ENCODE measurements at regions not wholly inside any gene's neighbourhood (a gene's known extent, or its start where the extent isn't known, plus 50 kb on each side); places are given as distances from the start of the nearest gene placed in this dataset.
A peak's percentile ranks its signal among the peaks of the same experiment; 100 is the strongest.
"Not testable (repeated sequence)": the region's sequence is repeated elsewhere in the genome, so short reads cannot be mapped to it uniquely, and the experiment has no call there.

DNA sequence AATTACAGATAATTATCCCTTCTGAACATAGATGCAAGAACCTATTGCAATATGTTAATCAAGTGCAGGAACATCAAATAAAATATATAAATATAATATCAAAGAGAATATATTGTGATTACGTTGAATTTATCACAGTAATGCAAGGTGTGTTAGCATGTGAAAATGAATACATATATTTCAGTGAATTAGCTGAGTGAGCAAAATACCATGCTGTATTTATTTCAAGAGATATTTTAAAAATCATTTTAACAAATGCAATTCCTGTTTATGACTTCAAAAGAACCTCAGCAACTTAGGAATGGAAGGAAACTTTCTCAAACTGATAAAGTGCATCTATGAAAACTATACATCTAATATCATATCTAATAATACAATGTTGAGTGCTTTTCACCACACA, 856.9 kb upstream of the PTPRD start:
- no peak for DNase-seq

DNA sequence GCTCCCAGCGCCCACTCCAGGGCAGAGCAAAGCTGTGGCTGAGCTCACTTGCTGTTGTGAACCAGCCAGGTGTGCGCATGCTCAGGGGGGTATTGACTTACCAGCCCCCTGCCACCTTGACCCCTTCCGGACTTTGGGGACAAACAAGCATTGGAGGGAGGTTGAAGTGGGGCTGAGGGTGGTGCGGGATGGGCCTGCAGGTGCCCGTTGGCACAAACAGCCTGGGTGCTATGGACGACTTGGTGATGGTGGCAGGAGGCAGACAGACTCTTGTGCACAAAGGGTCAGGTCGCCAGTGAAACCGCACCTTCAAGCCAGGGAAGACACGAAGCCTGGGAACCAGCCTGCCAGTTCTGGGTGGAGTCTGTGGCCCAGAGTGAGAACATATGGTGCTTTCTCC, 858.5 kb upstream of the PTPRD start:
- no peak for DNase-seq

DNA sequence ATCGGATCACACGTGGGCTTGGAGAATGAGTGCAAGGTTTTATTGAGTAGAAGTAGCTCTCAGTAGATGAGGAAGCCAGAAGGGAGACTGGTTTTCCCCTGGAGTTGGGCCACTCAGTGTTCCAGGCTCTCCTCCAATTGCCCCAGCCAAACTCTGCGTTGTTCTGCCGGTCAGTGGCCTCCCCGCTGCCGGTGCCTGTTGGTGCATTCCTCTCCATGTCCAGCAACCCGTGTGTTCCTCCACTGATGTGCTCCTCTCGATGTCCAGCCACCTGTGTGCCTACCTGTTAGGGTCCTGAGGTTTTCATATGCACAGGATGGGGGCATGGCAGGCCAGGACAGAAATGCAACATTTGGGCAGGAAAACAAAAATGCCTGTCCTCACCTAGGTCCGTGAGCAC, 888.0 kb upstream of the PTPRD start:
- DNase-seq, result no peak

DNA sequence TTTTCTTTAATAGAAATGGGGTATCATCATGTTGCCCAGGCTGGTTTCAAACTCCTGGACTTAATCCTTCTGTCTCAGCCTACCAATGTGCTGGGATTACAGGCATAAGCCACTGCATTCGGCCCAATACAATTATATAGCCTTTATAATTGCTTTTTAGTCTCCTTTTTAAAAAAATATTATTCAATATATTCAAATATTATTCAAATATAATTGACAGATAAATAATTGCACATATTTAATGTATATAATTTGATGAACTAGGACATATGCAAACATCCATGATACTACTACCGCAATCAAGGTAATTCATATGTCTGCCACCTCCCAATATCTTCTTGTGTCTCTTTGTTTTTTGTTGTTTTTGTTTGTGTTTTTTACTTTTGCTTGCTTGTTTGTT, 894.2 kb upstream of the PTPRD start:
- no peak for DNase-seq

DNA sequence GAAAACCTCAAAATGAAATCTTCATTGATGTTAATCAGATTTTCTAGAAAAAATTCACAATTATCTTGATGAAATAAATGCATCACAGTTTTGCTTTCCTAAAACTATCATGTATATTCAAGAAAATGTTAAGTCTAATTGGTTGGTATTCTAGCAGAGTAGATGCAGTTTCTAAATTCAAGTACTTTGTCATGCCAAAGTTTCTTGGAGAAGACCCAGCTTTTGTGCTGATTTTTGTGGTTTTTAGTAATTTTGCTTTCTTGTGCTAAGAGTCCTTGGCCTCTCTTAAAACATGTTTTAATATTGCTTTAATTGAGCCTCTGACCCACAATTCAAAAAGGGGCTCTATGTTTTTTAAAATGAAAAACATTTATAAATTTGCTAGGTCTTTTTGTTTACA, 924.8 kb upstream of the PTPRD start:
- DNase-seq, result no peak

DNA sequence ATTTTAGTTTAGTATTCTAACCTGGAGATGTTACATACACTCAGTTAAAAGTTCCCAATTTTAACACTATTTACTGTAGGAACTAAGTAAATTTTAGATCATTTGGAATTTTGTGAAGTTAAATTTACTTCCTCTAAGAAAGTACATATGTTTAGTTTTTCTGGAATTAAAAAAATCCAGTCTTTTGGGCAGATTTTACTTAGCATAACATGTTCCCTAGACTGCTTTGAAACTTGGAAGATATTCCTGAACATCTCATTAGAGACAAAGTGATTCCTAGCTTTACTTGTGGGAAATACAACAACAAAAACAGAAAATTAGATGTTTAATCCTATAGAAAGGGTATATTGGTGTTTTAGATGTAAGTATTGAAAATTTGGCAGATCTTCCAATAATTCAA, 930.0 kb upstream of the PTPRD start:
- no peak for DNase-seq

DNA sequence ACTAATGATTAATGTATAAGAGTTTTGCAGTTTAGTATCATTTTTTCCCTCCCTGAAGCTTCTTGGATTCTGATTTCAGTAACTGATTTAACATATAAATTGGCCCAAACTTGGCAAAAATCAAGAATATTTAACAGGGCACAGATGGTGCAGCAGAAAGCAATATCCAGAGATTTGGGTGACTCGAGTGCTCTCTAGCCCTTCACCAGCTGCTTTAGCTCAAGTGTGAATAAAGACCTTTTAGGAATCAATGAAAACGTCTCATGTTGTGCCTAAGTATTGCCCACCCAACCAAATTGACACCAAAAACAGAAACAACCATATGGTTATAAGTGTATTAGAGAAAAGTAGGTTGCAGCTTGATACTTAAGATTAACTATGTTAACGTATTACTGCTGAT, 933.4 kb upstream of the PTPRD start:
- DNase-seq, result peak in 2 of 56 donors; percentile 6 to 14

DNA sequence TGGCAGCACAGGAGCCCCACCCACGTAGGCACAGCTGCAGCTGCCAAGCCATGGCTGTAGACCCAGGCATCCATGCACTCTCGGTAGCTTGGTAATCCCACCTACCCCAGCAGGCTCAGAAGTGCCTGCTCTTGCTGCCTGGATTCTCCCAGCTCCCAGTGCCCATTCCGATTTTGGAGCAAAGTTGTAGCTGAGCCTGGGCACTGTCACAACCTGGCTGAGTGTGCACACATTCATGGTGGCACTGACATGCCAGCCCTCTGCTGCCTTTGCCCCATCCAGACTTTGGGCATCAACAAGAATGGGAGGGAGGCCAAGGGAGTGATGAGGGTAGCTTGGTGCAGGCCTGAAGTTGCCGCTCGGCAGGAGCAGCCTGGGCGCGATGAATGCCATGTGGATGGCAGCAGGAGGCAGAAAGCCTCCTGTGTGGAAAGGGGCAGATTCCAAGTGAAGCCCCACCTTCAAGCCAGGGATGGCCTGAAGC, 936.6 kb upstream of the PTPRD start:
- DNase-seq, result no peak

DNA sequence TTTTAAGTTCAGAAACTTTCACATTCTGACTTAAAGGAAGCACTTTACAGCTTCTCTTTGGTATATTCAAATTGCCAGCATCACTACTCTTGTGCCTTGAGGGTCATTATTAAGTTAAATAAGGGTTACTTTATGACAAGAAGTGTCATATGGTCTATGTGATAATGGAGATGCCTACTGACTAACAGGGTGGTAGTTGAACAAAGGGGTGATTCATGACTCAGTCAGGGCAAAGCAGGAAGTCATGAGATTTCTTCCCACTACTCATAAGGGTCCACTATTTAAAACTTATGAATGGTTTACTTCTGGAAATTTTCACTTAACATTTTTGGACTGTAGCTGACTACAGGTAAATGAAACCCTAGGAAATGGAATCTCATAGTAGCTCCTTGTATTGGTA, 938.3 kb upstream of the PTPRD start:
- no peak for DNase-seq

DNA sequence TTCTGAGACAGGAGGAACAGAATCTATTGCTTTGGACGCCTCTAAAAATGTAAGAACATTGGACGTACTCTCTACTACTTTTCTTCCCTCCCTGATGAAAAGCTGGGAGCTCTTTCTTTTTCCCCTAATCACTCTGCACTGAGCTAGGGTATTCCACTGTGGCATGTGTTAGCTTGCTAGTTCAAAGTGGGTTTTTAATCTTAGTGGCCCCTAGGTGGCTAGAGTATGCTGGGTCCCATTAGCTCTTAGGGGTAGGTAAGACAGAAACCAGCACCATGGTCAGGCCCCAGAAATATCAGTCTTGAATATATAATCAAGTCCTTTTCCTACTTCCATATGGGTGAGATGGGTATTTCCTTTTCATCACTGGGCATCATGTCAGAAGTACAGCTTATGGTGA, 945.2 kb upstream of the PTPRD start:
- no peak for DNase-seq

DNA sequence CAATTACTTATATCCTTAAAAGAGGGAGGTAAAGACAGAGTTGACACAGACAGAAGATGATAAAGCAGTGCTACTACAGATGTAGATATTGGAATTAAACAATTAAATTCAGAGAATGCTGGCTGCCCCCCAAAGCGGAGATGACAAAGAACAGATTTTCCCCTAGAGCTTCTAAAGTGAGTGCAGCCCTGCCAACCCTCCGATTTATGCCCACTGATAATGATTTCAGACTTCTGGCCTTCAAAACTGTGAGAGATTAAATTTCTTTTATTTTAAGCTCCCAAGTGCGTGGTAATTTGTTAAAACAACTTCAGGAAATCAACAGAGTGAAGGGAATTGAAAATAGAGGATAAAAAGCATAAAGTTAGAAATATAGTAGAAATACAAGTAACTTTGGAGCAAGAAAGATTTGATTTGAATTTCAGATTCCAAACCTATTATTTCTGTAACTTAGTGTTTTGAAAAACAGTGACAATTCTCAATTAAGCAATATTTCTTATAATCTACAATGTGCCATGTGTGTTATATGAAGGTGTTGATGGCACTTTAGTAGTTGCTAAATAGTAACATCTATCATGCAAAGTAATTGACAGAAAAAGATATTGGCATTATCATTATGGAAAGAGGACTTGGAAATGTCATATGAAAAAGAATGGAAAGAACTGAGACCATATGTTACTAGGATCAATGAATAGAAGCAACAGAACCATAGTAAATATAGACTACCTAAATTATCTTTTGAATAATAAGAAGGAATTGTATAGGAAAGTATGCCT, 946.4 kb upstream of the PTPRD start:
- DNase-seq, result no peak

DNA sequence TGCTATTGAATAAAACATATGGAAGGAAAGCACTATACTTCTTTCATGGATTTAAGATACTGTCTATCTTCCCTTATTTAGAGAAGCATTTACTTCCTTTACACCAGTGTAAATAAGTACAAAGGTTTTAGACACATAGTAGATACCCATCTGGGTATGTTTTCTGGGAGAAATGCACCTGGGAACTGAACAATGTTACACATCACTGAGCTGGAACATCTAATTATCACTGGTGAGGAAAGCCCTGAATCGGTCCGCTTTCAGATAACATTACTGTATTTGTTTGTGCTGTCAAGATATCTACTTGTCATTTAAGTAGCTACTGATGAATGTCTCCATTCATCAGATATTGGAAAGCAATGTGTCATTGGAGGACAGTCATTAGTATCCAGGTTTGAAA, 964.7 kb upstream of the PTPRD start:
- no peak for DNase-seq

DNA sequence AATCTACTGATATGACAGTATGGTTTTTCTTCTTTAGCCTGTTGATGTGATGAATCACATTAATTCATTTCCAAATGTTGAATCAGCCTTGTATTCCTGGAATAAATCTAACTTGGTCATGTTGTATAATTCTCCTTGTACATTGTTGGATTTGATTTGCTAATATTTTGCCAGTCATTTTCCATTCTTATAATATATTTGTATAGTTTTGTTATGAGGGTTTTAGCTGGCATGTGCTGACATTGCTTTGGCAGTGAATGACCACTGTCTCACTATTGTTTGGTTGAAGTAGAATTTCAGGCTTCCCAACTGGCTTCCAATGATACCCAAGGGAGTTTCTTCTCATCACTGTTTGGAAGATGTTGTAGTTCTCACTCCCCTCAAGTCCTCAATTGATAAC, 983.0 kb upstream of the PTPRD start:
- DNase-seq, result no peak

DNA sequence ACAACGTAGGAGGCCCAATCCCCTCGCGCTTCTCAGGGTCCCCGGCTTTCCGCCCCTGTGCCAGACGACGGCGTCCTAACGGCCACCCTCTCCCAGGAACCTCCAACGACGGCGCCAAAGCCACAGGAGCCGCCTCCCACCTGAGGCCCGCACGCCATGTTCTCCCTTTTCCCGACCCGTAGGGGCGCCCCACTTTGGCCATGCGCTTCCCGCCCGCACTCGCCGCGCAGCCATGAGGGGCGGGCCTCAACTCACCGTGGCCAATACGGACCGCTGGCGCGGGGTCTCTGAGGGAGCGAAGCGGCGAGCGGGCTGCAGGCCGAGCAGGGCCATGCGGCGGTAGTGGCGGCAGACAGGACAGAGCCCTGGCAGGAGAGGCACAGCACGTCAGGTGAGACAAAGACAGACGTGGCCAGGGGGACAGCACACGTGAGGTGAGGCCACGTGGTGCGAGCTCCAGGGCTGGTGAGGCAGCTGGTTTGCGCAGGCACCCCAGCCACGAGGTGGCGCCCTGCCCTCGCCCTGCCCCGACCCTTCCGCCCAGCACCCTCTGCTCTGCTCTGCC, 1005.5 kb upstream of the PTPRD start:
- DNase-seq, result no peak

DNA sequence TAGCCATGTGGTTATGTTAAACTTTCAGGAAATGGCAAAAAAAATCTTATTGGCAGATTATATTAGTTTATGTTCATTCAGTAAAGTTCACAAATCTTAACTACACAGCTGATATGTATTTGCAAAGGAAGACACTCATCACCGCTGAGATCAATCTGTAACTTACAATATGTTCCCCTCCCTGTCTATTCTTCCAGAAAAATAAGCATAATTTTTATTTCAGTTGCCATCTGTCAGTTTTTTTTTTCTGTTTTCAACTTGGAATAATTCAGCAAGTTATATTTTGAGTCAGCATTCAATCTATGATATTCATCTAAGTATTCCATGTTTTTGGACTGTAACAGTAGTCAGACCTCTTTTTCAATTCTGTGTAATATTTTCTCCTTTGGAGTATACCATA, 1019.9 kb upstream of the PTPRD start:
- DNase-seq, result no peak

DNA sequence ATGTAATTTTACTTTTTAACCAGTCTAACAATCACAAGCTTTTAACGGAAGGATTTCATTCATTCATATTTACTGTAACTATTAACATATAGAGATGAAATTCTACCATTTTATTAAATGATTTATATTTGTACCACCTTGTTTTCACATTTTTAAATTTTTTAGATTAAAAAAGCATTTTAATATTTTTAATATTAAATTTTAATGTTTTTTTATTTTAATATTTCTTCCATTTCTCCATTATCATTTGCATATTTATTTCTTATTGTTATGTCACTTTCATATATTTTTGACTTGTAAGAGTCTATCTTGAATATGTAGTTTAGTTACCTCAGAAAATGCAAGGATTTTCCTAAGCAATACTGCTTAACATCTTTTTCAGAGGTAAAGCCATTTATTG, 1034.0 kb upstream of the PTPRD start:
- DNase-seq, result no peak

DNA sequence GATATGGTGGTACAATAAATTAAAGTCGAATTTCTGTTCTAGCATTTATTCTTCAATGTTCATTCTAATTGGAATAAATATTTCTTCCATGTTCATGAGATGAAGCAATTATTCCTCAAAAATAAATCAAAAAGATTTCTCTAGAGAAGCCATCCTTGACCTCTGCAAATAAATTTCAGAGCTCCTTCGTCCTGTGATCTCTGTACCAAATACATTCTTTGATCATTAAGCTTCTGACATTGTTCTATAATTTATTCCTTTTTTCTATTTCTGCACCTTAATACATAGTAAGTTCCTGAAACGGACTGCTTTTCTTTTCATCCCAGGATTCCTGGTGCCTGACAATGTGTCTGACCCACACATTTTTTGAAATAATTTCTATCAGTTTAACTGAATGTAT, 1039.3 kb upstream of the TYRP1 start:
- DNase-seq, result no peak

DNA sequence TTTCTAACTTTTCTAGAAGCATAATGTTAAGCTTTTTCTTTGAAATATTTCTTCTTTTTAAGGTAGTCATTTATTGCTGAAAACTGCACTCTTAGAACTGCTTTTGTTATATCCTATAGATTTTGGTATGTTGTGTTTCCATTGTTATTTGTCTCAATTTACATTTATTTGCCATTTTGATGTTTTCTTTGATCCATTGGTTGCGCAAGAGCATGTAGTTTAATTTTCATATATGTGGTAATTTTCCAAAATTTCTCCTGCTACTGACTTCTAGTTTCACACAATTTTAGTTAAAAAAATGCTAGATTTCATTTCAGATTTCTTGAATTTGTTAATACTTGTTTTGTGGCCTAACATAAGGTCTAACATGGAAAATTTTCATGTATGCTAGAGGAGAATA, 1029.3 kb upstream of the TYRP1 start:
- no peak for DNase-seq

DNA sequence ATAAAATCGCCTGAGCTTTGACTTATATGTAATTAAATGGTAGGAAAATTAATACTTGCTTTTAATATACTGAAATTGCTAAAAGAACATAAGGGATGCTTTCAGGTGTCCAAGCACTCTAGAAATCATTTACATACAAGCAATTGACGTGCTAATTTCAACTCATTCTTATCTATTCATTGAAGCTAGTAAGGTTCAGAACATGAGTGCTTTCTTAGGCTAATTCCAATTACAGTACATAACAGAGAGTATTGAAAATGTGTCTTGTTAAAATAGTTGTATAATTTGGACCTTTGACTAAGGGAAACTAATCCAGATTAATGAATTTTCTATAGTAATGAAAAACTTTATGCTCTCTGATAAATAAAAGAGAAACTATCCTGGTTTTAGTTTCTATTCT, 1016.4 kb upstream of the TYRP1 start:
- no peak for DNase-seq

DNA sequence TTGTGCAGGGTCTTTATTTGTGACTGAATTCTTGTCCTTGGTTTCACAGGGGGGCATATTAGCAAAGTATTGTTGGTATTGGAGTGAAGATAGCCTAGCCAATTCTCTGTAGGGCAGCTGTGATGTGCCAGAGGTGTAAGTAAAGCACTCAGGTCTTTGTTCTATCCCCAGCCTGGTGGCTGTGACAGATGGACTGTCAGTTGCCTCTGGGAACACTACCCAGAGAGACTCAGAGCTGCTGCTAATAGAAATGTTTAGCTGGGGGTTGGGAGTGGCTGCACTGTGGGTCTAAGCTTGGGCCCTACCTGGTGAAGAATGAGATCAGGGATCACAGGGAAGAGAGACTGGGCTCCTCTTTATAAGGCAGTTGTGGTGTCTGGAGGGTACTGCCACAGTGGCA, 1006.5 kb upstream of the TYRP1 start:
- no peak for DNase-seq

DNA sequence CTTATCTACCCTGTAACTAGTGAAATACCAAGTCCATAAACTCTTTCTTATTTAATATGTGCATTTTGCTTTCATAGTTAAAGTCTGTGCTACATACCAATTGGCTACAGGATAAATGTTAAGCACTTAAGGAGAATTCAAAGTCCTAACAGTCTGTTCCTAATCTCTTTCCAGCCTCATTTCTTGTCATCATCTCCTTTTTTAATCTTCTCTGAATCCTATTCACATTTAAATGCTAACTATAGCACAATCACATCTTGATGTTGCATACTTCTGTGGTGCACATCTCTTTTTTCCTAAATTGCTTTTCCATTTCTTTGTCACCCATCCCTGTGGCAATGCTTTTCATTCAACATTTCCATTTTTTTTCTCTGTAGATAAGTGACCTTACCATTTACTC, 996.1 kb upstream of the TYRP1 start:
- no peak for DNase-seq

DNA sequence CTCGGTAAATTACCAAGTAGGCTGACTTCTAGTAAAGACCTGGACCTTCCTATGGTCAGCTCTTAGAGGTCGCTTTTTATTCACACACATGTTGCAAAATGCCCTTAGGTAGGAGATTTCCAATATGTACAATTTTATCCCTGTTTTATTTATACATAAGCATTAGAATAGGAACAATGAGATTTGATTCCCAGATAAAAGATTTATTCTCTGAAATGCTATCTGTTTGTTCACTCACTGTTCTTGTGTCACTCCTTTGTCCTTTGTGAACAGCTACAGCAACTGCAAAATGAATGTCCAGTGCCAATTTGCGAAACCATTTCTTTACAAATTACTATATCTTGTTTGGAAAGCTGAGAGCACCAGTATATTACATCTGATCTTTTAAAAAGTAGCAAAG, 991.5 kb upstream of the TYRP1 start:
- no peak for DNase-seq

DNA sequence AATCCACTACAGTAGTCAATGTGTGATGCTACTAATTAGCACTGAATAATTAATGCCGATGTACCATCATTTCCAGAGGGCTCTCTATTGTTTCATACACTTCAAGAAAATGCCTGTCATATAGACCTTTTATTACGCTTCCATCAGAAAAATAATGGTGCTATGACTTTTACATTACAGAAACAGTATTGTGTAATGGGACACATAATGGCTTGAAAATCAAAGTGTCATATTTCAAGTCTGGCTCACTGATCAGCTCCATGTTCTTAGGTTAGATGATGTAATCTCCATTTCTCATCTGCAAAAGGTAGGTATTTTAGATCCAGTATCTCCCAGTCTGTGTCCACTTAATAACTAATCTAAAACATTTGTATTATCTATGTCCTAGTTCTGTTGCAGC, 990.6 kb upstream of the TYRP1 start:
- DNase-seq, result no peak

DNA sequence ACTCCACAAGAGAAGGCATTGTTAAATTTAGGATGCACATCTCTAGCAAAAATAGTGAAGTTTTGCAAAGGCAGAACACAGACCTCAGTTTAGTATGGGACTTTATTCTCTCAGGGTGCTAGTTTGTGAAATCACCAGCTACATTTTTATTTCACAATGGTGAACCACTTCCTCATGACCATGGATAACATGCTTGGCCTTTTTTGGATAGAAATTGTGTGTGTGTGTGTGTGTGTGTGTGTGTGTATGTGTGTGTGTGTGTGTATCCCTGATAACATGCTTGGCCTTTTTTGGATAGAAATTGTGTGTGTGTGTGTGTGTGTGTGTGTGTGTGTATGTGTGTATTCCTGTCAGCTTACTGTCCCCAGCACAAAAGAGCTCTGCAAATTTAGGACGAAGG, 989.0 kb upstream of the TYRP1 start:
- not testable (repeated sequence) for DNase-seq
